ENCODE measurements at regions not wholly inside any gene's neighbourhood (a gene's known extent, or its start where the extent isn't known, plus 50 kb on each side); places are given as distances from the start of the nearest gene placed in this dataset.
"Not testable (repeated sequence)": the region's sequence is repeated elsewhere in the genome, so short reads cannot be mapped to it uniquely, and the experiment has no call there.

DNA sequence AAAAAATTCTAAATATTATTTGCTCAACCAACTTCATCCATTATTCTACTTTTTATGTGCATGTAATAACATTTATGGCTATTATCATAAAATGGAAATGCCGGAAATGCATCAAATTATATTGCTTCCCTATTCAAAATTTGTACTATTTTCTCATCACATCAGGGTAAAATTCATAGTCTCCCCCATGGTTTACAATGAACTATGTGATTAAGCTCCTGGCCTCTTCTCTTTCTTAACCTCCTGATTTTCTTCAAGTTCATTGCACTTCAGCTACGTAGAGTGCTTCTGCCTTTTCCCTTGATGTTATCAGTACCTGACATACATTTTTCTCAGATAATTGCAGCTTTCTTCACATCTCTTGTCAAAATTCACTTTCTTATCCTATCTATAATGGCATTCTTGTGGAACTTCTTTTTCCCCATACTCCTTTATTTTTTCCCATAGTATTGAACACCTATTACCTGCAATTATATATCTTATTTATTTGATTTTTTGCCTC, 699.1 kb upstream of the ADGRB3 start:
- H3K36me3 Mint-ChIP-seq (ENCODE audit: insufficient read depth), result no peaks in the 10 kb centered on the region
- no peak overlapping the region for H3K4me3 Mint-ChIP-seq
- DNase-seq (ENCODE audit: low spot score in 2 of 2) (no peak), ATAC-seq (replicated peaks; ENCODE audit: extremely low read depth, poor library complexity, severe bottlenecking) (no peak)
- H3K9me3 Mint-ChIP-seq, result peaks cover 5% of the 10 kb centered on the region
- no peak overlapping the region for H3K27ac Mint-ChIP-seq (ENCODE audit: low read depth)
- no peaks in the 10 kb centered on the region for H3K4me1 Mint-ChIP-seq
- H3K27me3 Mint-ChIP-seq, result no peaks in the 10 kb centered on the region

DNA sequence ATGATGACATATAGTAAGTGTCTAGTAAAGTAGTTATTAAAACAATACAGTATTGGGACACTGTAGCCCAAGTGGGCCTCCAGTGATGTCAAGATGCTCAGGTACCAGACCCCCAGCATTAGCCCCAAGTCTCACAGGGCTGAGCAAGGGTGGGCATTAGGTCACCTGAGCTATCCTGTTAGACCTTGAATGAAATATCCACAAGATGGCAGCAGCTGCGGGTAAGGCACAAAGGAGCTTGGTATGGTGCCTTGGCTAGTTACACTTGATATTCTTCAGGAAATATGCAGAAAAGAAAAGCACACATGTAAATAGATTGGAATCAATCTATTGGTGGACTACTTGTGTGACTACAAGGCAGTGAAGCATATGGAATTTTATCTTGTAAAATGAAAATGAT, 701.8 kb upstream of the ADGRB3 start:
- Mint-ChIP-seq H3K36me3 (ENCODE audit: insufficient read depth) (no peaks in the 10 kb centered on the region), H3K4me3 (no peak overlapping the region), H3K27ac (ENCODE audit: low read depth) (no peak overlapping the region), H3K4me1 (no peaks in the 10 kb centered on the region), H3K27me3 (no peaks in the 10 kb centered on the region), H3K9me3 (peaks cover 11% of the 10 kb centered on the region)
- DNase-seq (ENCODE audit: low spot score in 2 of 2) (no peak), ATAC-seq (replicated peaks; ENCODE audit: extremely low read depth, poor library complexity, severe bottlenecking) (no peak)

DNA sequence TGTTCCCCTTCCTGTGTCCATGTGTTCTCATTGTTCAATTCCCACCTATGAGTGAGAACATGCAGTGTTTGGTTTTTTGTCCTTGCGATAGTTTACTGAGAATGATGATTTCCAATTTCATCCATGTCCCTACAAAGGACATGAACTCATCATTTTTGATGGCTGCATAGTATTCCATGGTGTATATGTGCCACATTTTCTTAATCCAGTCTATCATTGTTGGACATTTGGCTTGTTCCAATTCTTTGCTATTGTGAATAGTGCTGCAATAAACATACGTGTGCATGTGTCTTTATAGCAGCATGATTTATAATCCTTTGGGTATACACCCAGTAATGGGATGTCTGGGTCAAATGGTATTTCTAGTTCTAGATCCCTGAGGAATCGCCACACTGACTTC, 712.5 kb upstream of the ADGRB3 start:
- not testable (repeated sequence) for H3K4me1 Mint-ChIP-seq; H3K4me3 Mint-ChIP-seq; H3K27ac Mint-ChIP-seq (ENCODE audit: low read depth); DNase-seq (ENCODE audit: low spot score in 2 of 2); H3K36me3 Mint-ChIP-seq (ENCODE audit: insufficient read depth); ATAC-seq (replicated peaks; ENCODE audit: extremely low read depth, poor library complexity, severe bottlenecking); H3K27me3 Mint-ChIP-seq
- peaks cover 21% of the 10 kb centered on the region for H3K9me3 Mint-ChIP-seq

DNA sequence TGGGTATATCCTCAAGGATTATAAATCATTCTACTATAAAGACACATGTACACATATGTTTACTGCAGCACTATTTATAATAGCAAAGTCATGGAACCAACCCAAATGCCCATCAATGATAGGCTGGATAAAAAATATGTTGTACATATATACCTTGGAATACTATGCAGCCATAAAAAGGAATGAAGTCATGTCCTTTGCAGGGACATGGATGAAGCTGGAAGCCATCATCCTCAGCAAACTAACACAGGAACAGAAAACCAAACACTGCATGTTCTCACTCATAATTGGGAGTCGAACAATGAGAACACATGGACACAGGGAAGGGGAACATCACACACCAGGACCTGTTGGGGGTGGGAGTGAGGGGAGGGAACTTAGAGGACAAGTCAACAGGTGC, 715.0 kb upstream of the ADGRB3 start:
- ATAC-seq (replicated peaks; ENCODE audit: extremely low read depth, poor library complexity, severe bottlenecking); H3K4me3 Mint-ChIP-seq; H3K36me3 Mint-ChIP-seq (ENCODE audit: insufficient read depth); H3K4me1 Mint-ChIP-seq; DNase-seq (ENCODE audit: low spot score in 2 of 2); H3K27me3 Mint-ChIP-seq; H3K27ac Mint-ChIP-seq (ENCODE audit: low read depth): not testable (repeated sequence)
- H3K9me3 Mint-ChIP-seq, result peaks cover 23% of the 10 kb centered on the region

DNA sequence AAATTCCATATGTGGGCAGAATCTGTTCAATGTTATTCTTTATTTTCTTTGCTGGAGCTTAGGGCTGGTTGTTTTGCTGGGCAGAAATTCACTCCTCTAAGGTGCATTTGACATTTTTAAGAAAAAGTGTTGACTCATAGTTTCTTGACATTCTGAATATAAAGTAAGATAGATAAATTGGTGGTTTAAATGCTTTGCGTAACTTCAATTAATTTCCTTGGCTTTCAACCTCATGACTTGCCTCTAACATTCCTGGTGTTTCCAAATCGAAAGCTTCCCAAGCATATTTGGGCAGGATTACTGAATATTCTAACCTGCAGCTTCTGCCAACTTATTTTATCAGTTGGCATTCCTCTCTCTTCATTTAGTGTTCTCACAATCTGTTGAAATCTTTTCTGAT, 718.7 kb upstream of the ADGRB3 start:
- no peak overlapping the region for H3K27ac Mint-ChIP-seq (ENCODE audit: low read depth)
- no peaks in the 10 kb centered on the region for H3K4me1 Mint-ChIP-seq
- no peak overlapping the region for H3K4me3 Mint-ChIP-seq
- DNase-seq (ENCODE audit: low spot score in 2 of 2) (no peak), ATAC-seq (replicated peaks; ENCODE audit: extremely low read depth, poor library complexity, severe bottlenecking) (no peak)
- H3K36me3 Mint-ChIP-seq (ENCODE audit: insufficient read depth), result peaks cover 4% of the 10 kb centered on the region
- peaks cover 24% of the 10 kb centered on the region for H3K9me3 Mint-ChIP-seq
- no peaks in the 10 kb centered on the region for H3K27me3 Mint-ChIP-seq

DNA sequence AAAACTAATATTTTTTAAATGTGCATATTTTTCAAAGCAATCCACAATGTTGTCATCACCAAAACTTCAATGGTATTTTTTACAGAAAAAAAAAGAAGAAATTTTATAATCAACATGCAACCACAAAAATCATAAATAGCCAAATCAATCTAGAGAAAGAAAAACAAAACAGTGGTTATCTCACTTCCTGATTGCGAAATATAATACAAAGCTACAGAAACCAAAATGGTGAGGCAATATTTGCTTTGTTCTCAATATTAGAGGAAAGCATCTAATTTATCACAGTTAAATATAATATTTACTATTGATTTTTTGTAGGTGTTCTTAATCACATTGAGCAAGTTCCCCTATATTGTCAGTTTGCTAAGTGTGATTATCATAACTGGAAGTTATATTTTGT, 720.7 kb upstream of the ADGRB3 start:
- DNase-seq (ENCODE audit: low spot score in 2 of 2) (no peak), ATAC-seq (replicated peaks; ENCODE audit: extremely low read depth, poor library complexity, severe bottlenecking) (no peak)
- Mint-ChIP-seq H3K4me3 (no peak overlapping the region), H3K9me3 (peaks cover 33% of the 10 kb centered on the region), H3K27me3 (no peaks in the 10 kb centered on the region), H3K36me3 (ENCODE audit: insufficient read depth) (peaks cover 4% of the 10 kb centered on the region), H3K27ac (ENCODE audit: low read depth) (no peak overlapping the region), H3K4me1 (no peaks in the 10 kb centered on the region)

DNA sequence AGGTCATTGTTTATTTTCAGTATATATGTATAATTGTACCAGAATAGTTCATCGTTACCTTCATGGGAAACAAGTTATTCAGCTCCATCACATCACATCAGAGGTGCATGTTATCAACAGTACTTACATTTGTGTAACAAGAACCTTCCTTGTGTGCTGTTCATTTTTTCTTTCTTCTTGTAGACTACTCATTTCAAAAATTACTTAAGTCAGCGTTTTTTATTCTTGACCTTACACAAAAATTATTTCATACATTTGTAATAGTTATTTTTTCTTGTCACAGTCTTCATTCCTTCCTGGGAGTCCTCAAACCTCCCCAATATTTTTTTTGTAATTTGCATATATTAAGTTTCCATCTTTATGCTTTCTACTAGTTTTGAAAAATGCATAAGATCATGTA, 725.7 kb upstream of the ADGRB3 start:
- Mint-ChIP-seq H3K9me3 (peaks cover 28% of the 10 kb centered on the region), H3K27ac (ENCODE audit: low read depth) (no peak overlapping the region), H3K4me3 (no peak overlapping the region), H3K27me3 (no peaks in the 10 kb centered on the region), H3K4me1 (no peaks in the 10 kb centered on the region), H3K36me3 (ENCODE audit: insufficient read depth) (no peaks in the 10 kb centered on the region)
- ATAC-seq (replicated peaks; ENCODE audit: extremely low read depth, poor library complexity, severe bottlenecking), result no peak
- DNase-seq (ENCODE audit: low spot score in 2 of 2), result no peak

DNA sequence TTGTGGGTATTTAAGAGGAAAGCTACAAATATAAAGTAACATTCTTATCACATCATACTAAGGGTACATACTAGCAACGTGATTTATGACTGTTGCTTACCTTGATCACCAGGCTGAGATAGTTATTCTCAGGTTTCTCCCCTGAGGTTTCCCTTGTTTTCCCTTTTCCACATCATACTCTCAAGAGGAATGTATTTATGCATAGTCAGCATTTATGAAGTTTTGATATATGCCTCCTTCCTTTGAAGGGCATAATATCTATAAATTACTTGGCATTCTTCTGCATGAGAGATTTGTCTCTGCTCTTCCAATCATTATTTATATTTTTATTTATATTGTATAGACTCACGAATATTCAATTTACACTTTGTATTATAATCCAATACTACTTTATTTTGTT, 726.7 kb upstream of the ADGRB3 start:
- H3K9me3 Mint-ChIP-seq, result peaks cover 28% of the 10 kb centered on the region
- no peak for ATAC-seq (replicated peaks; ENCODE audit: extremely low read depth, poor library complexity, severe bottlenecking)
- H3K27ac Mint-ChIP-seq (ENCODE audit: low read depth), result no peak overlapping the region
- H3K36me3 Mint-ChIP-seq (ENCODE audit: insufficient read depth), result no peaks in the 10 kb centered on the region
- H3K27me3 Mint-ChIP-seq, result no peaks in the 10 kb centered on the region
- H3K4me1 Mint-ChIP-seq, result no peaks in the 10 kb centered on the region
- no peak overlapping the region for H3K4me3 Mint-ChIP-seq
- no peak for DNase-seq (ENCODE audit: low spot score in 2 of 2)

DNA sequence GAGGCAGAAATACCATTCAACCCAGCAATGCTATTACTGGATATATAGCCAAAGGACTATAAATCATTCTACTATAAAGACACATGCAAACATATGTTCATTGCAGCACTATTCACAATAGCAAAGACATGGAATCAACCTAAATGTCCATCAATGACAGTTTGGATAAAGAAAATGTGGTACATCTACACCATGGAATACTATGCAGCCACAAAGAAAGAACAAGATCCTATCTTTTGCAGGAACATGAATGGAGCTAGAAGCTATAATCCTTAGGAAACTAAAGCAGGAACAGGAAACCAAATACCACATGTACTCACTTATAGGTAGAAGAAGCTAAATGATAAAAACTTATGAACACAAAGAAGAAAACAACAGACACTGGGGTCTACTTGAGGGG, 730.3 kb upstream of the ADGRB3 start:
- not testable (repeated sequence) for H3K4me1 Mint-ChIP-seq; H3K4me3 Mint-ChIP-seq; DNase-seq (ENCODE audit: low spot score in 2 of 2); H3K27me3 Mint-ChIP-seq; ATAC-seq (replicated peaks; ENCODE audit: extremely low read depth, poor library complexity, severe bottlenecking); H3K27ac Mint-ChIP-seq (ENCODE audit: low read depth); H3K36me3 Mint-ChIP-seq (ENCODE audit: insufficient read depth)
- H3K9me3 Mint-ChIP-seq, result peaks cover 10% of the 10 kb centered on the region

DNA sequence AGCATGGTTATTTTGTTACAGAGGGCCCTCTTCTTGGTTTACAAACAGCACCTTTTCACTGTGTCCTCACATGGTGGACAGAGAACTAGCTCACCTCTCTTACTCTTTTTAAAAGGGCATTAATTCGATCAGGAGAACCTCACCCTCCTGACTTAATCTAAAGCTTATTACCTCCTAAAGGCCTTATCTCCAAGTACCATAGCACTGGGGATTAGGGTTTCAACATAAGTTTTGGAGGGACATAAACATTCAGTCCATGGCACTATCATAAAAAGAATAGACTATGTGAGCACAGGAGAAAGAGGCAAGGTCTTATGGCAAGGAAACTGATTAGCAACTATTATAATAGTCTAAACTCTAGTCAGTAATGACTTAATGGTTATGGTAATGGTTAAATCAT, 736.2 kb upstream of the ADGRB3 start:
- Mint-ChIP-seq H3K27me3 (no peaks in the 10 kb centered on the region), H3K27ac (ENCODE audit: low read depth) (no peak overlapping the region), H3K9me3 (peaks cover 18% of the 10 kb centered on the region), H3K4me3 (no peak overlapping the region), H3K4me1 (no peaks in the 10 kb centered on the region), H3K36me3 (ENCODE audit: insufficient read depth) (no peaks in the 10 kb centered on the region)
- DNase-seq (ENCODE audit: low spot score in 2 of 2), result no peak
- no peak for ATAC-seq (replicated peaks; ENCODE audit: extremely low read depth, poor library complexity, severe bottlenecking)

DNA sequence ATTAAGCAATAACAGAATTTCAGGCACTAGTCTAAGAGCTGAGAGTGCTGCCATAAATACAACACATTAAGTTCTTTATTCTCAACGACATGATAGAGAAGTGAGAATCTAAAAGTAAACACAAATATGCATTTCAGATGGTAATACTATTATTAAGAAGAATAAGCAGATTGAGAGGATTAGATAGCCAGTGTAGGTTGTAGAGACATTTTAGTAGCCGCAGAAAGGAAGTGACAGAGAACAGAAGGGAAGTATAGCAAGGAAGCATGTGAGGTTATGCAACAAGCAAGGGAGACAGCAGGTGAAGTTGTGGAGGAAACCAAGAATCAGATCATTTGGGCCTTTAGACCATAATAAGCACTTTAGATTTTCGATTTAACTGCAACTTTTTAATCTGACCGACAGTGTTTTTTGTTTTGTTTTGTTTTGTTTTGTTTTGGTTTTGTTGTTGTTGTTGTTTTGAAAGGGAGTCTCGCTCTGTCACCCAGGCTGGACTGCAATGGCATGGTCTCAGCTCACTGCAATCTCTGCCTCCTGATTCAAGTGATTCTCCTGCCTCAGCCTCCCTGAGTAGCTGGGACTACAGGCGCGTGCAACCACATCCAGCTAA, 737.0 kb upstream of the ADGRB3 start:
- H3K4me3 Mint-ChIP-seq, result no peak overlapping the region
- ATAC-seq (replicated peaks; ENCODE audit: extremely low read depth, poor library complexity, severe bottlenecking) (no peak), DNase-seq (ENCODE audit: low spot score in 2 of 2) (no peak)
- no peaks in the 10 kb centered on the region for H3K27me3 Mint-ChIP-seq
- no peaks in the 10 kb centered on the region for H3K36me3 Mint-ChIP-seq (ENCODE audit: insufficient read depth)
- H3K9me3 Mint-ChIP-seq, result peaks cover 18% of the 10 kb centered on the region
- no peaks in the 10 kb centered on the region for H3K4me1 Mint-ChIP-seq
- H3K27ac Mint-ChIP-seq (ENCODE audit: low read depth), result no peak overlapping the region

DNA sequence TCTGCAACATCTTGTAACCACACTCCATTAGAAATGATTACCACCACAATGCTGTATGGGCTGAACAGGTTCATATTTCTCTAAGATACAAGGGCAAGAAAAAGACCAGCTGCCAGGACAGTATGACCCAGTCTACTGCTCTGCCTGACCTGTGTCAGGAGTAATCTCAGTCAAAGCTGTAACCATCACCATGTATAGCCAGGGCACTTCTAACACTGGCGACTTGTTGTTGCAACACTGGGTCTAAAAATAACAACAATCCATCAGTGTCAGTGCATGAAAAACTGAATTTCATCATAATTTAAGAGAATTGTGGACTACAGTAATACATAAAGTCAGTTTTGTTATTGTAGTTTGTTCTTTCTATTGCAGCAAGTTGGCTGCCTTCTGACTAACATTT, 738.6 kb upstream of the ADGRB3 start:
- no peak for DNase-seq (ENCODE audit: low spot score in 2 of 2)
- no peaks in the 10 kb centered on the region for H3K36me3 Mint-ChIP-seq (ENCODE audit: insufficient read depth)
- H3K4me1 Mint-ChIP-seq, result no peaks in the 10 kb centered on the region
- no peak overlapping the region for H3K27ac Mint-ChIP-seq (ENCODE audit: low read depth)
- ATAC-seq (replicated peaks; ENCODE audit: extremely low read depth, poor library complexity, severe bottlenecking), result no peak
- H3K9me3 Mint-ChIP-seq, result peaks cover 18% of the 10 kb centered on the region
- H3K27me3 Mint-ChIP-seq, result no peaks in the 10 kb centered on the region
- H3K4me3 Mint-ChIP-seq, result no peak overlapping the region

DNA sequence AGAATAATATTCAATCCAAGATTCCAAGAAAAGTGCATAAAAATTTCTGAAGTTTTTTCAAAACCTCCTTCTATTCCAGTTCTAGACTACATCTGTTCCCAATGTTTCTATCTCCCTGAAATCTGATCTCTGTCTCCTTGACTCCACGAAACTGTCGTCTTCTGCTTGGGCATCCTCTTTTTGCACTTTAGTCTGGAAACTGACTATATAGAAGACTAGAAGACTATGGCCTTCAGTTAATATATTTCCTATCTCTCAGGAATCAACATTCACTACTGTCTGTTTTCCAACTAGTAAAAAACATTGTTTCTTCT, 745.4 kb upstream of the ADGRB3 start:
- ATAC-seq (replicated peaks; ENCODE audit: extremely low read depth, poor library complexity, severe bottlenecking), result no peak
- Mint-ChIP-seq H3K4me3 (no peak overlapping the region), H3K36me3 (ENCODE audit: insufficient read depth) (no peaks in the 10 kb centered on the region), H3K27ac (ENCODE audit: low read depth) (no peak overlapping the region), H3K9me3 (peaks cover 14% of the 10 kb centered on the region), H3K27me3 (no peaks in the 10 kb centered on the region), H3K4me1 (no peaks in the 10 kb centered on the region)
- no peak for DNase-seq (ENCODE audit: low spot score in 2 of 2)

Data from central memory CD8-positive, alpha-beta T cell (primary cell).